GM06990 (cell line): ENCODE measurements at regions not wholly inside any gene's neighbourhood (a gene's known extent, or its start where the extent isn't known, plus 50 kb on each side); places are given as distances from the start of the nearest gene placed in this dataset.

Experiments
- DNase-seq: peaks from one replicate; pipeline ENCODE4 v3.0.0-alpha.2; 2011; ENCODE audit not compliant: insufficient read length; ENCODE audit errors: extremely low read depth
- H3K27me3 ChIP-seq: replicated peaks from 2 replicates; pipeline ENCODE4 v1.6.0; 2011; ENCODE audit warnings: low read length; ENCODE audit not compliant: control insufficient read depth, insufficient read depth
- H3K36me3 ChIP-seq: 2 replicates; pipeline ENCODE4 v1.5.1; 2011; ENCODE audit warnings: low read length; ENCODE audit not compliant: control insufficient read depth, insufficient read depth
- H3K4me3 ChIP-seq: replicated peaks from 2 replicates; pipeline ENCODE4 v1.5.1; 2011; ENCODE audit warnings: low read depth, mild to moderate bottlenecking, control low read depth, low read length
- CTCF ChIP-seq: IDR thresholded peaks from 2 replicates; pipeline ENCODE4 v1.5.1; 2011; ENCODE audit warnings: low read length, control low read depth, mild to moderate bottlenecking, inconsistent platforms; ENCODE audit not compliant: insufficient read depth, poor library complexity, severe bottlenecking

DNA sequence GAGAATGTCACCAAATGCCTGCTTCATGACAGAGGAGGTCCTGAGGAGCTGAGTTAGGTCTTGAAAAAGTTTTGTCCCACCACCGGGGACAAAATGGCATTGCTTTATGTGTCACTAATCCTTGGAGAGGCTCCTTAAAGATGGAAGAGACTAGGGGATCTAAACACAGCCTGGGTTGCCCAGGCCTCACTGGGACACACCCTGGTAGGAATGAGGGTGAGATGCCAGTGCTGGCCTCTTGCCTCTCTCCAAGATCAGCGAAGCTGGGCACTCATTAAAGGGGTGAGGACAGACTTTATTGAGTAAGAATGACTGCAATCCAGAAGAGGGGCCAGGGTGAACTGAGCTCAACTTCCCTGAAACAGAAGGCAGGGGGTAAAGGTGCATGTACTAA lies 58.5 kb upstream of the KLF13 start:
- H3K27me3 ChIP-seq: no peaks in the 10 kb centered on the region
- no peaks in the 10 kb centered on the region for H3K36me3 ChIP-seq
- no peak for TF ChIP-seq CTCF
- no peak overlapping the region for H3K4me3 ChIP-seq
- no peak for DNase-seq

- Histone ChIP-seq H3K27me3 (no peaks in the 10 kb centered on the region), H3K36me3 (no peaks in the 10 kb centered on the region), H3K4me3 (no peak overlapping the region)
- no peak for DNase-seq
- TF ChIP-seq CTCF: no peak
Measured at GRCh38 chr15:31268911-31269784, 57.5 kb upstream of the KLF13 start.

- H3K27me3 ChIP-seq: no peaks in the 10 kb centered on the region
- no peaks in the 10 kb centered on the region for H3K36me3 ChIP-seq
- no peak for TF ChIP-seq CTCF
Measured at GRCh38 chr15:31269816-31270575, 56.6 kb upstream of the KLF13 start.

GRCh38 chr15:31270767-31271166 lies 55.9 kb upstream of the KLF13 start:
- DNase-seq: no peak
- H3K27me3 ChIP-seq: no peaks in the 10 kb centered on the region
- no peak overlapping the region for H3K4me3 ChIP-seq
- TF ChIP-seq CTCF: no peak
- H3K36me3 ChIP-seq: no peaks in the 10 kb centered on the region

More at GRCh38 chr15:31269816-31270575, 56.6 kb upstream of the KLF13 start:
- no peak overlapping the region for H3K4me3 ChIP-seq
- DNase-seq: no peak

DNA sequence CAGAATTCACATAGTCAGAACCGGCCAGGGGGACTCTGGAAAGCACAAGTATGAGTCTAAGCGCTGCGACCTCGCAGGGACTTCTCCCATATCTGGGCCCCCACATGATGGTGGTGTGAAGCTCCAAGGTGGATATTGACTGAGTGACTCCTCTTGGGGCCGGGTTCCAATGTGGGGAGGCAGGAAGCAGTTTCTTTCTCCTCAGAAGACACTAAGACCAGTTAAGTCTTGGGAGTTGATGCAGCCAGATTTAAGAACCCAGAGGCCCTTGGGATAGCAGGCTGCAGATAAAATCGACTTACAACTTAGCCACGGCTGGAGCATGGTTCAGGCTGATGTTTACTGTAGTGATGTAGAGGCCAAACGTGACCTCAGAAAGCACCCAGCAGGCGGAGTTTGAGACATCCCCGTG lies 55.4 kb upstream of the KLF13 start:
- DNase-seq: no peak
- no peak for TF ChIP-seq CTCF

More for the DNA sequence above, 55.4 kb upstream of the KLF13 start:
- no peaks in the 10 kb centered on the region for H3K27me3 ChIP-seq
- H3K36me3 ChIP-seq: no peaks in the 10 kb centered on the region
- no peak overlapping the region for H3K4me3 ChIP-seq
